Activated CD8-positive, alpha-beta memory T cell treated with anti-CD3 and anti-CD28 coated beads for 48 hours (primary cell): ENCODE measurements at regions not wholly inside any gene's neighbourhood (a gene's known extent, or its start where the extent isn't known, plus 50 kb on each side); places are given as distances from the start of the nearest gene placed in this dataset.
"Not testable (repeated sequence)": the region's sequence is repeated elsewhere in the genome, so short reads cannot be mapped to it uniquely, and the experiment has no call there.

Experiments
- DNase-seq, 3 experiments: peaks; one replicate each; pipeline ENCODE4 v3.0.0-alpha.2; 2020; ENCODE audit warnings: low read depth in 2 of 3, low spot score in 2 of 3

- not testable (repeated sequence) for DNase-seq
Observed at GRCh38 chr2:8145375-8145774, 536.5 kb upstream of the ID2 start.

DNA sequence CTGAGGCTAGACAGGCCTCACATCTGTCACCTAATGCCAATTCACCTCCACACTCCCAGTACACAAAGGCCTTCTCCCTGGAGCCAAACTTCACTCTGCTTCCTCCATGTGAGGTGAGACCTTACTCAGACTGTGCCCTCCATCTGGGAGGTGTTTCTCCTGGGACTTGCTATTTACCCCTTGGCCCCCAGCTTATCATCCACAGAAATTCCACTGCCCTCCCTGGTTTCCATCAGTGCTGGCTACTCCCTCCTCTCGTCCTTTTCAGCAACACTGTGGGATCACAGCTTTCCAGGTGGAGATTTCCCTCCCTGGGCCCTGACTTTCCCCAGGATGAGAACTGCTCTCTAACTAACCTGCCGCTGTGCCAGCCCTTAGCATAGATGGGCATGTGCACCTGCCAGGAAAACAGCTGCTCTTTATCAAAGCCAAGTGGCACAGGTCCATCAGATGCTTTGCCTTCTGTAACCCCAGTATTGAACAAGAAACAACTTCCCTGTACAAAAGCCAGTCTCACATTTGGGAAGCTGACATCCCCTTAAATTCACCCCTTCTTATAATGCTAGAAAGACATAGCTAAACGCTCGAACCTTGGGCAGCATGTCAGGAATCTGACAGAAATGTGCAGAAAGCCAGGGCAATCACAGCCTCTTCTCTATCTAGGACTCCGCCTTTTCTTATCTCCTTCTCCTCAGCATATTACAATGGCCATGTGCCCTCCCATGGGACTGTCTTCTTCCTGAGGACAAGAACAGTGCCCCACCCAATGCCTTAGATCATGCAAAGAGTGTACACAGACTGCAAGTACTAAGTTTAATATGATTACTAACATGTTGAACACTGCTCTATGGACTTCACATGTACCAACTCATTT, 535.5 kb upstream of the ID2 start:
- DNase-seq, result no peak

GRCh38 chr2:8148260-8149006, 533.4 kb upstream of the ID2 start:
- no peak for DNase-seq

GRCh38 chr2:8149007-8149405, 532.9 kb upstream of the ID2 start:
- DNase-seq, result no peak

GRCh38 chr2:8149985-8150539, 531.8 kb upstream of the ID2 start:
- DNase-seq, result no peak

DNA sequence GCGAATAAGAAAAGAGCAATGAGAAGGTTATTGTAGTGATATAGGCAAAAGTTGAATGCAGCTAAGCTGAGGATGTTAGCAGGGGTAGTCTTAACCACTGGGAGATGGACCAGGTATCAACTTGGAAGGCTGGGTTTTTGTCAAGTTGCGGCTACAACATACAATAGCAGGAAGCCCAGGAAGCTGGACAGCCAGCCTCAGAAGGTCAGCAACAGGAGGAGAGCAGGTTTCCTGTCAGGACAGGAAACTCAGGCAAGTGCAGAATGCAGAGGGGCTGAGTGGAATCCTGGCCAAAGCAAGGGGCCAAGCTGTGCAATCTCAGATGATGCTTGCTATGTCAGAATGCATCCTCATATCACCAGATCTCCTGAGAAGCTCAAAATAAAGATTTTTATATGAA, 530.0 kb upstream of the ID2 start:
- DNase-seq, result no peak

GRCh38 chr2:8152392-8153257, 529.2 kb upstream of the ID2 start:
- no peak for DNase-seq

- DNase-seq, result no peak
Observed at GRCh38 chr2:8153258-8153718, 528.6 kb upstream of the ID2 start.

GRCh38 chr2:8154270-8154669, 527.6 kb upstream of the ID2 start:
- no peak for DNase-seq

GRCh38 chr2:8154936-8155335, 526.9 kb upstream of the ID2 start:
- DNase-seq, result peak in 2 of 3 experiments; percentile 7 to 9

- no peak for DNase-seq
Observed at GRCh38 chr2:8157621-8158430, 524.0 kb upstream of the ID2 start.

DNA sequence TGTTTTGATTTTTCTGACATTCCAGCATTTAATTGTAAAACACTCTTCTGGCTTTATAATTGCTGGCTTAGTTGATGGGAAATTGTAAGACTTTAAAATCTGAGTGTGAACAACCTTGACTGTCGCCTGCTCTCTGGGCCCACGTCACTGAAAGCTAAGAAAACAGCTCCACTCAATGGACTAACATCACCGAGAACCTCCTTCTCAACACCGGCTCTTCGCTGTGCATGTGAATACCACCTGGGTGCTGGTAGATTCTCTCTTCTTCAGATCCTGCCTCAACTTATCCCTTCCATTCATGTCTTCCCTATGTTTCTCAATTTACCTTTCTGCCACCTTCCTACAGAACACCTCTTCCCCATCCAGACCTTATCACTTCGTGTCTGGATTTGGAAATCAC, 523.1 kb upstream of the ID2 start:
- no peak for DNase-seq

DNA sequence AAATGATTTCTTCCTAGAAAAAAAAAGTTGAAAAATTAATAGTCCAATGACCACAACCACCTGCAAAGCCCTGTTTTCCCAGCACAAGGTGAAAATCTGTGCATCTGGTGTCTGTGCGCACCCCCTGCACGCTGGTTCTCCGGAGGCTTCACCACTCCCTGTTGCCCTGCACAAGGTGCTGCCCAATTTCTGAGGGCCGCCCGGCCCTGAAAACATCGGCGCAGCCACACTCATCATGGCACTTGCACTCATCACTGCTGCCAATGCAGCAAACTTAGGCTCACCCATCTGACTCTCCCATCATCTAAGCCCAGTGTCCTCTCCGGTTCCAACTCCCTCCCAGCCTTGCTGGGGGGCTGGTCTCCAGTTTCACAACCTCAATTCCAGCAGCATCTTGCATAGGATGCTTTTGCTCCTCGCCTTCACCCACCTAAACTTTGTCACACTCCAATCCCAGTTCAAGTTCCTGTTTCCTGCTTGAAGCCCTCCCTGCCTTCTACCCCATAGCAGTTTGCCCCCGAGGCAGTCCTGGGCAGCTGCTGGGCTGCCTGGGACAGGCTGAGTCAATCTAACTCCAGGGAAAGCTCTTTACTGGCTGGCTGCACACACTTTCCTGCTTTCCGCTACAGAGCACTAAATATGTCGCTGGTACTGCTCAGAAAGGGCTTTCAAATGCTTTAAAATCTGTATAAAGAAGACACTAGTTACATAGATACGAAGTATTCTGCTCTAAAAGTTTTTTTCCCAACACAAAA, 522.5 kb upstream of the ID2 start:
- DNase-seq, result no peak

DNA sequence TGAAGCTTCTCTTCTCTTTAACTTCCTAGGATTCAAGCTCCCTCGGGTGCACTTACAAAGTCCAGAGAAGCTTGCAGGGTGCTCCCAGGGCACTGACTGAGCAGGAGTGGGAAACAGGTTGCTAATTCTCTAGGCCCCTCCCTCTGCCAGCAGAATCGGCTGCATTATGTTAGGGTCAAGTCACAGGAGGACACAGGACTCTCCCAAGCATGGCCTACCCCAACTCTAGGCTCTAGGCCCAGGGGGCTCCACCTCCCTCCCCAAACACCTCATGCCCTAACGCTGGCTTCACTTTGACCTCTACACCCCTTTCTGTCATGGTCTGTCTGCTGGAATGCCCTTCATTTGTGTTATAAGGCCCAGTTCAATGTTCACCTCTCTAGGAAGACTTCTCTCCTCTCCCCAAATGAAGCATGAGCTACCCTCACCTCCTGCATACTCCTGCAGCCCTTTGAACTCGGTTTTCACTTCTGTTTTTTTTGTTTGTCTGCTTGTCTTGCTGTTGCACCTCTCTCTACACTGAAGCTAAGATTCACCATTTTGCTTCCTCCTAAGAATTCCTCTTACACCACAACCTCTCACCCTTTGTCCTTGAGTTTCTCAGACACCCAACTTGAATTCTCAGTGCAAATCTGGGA, 521.8 kb upstream of the ID2 start:
- DNase-seq, result no peak

- no peak for DNase-seq
Observed at GRCh38 chr2:8160959-8161358, 520.9 kb upstream of the ID2 start.

DNA sequence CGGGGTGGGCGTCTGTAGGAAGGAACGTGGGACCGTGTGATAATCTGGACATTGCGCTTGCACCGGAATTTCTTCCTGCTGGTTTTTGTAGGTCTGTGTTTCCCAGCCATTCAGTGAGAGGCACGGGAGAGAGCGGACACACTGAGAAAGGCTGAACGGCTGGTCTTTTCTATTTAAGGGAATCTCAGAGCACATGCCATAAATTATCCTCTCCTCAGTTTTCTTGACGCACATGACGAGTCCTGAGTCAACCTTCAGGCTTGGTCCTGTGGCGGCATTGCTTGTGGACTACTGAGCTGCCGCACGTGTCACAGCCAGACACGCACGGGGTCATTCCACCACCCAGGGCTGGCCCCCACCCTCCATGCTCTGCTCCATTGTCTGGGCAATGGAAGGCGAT, 519.3 kb upstream of the ID2 start:
- DNase-seq, result no peak

DNA sequence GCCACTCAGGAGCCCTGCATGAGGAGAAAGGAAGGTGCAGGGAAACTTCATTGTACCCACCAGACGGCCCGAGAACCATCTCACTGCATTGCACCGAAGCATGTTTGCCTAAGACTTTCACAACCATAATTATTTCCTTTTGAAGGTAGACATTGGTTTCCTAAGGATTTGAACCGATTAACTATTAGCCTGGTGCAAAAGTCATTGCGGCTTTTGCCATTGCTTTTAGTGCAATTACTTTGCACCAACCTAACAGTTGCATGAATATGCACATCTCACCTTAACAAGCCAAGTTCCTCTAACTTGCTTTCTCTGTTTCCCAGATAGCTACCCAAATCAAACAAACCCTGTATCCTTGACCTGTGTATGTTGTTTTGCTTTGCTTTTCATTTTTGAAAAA, 516.3 kb upstream of the ID2 start:
- no peak for DNase-seq

- DNase-seq, result no peak
Observed at GRCh38 chr2:8168022-8168717, 513.7 kb upstream of the ID2 start.
